HCT116 (cell line): ENCODE measurements at regions not wholly inside any gene's neighbourhood (a gene's known extent, or its start where the extent isn't known, plus 50 kb on each side); places are given as distances from the start of the nearest gene placed in this dataset.

Source experiments
- ATAC-seq: fragments of 200-7000 bp; cut with Tn5 transposase; 2 replicates; pipeline ENCODE4 v1.9.1; 2020; ENCODE audit warnings: mild to moderate bottlenecking, moderate library complexity
- BruUV-seq: library from RNA; stranded (reverse); fragments of 400-500 nt; replicated peaks from 2 replicates; lab custom pipeline; 2021; lab: Mats Ljungman, UMichigan
- CTCF ChIA-PET: fragments of 300-600 bp; sonication (Branson Sonifier 250); formaldehyde crosslinking; loops from one replicate; lab custom pipeline; 2021; ENCODE audit warnings: antibody characterized with exemption; lab: Charles Lee
- POLR2A ChIA-PET: fragments of 300-600, 350-600 bp; sonication (Branson Sonifier 250); formaldehyde crosslinking; loops from one replicate; lab custom pipeline; 2021; ENCODE audit warnings: antibody characterized with exemption; lab: Charles Lee
- RAD21 ChIA-PET, 2 experiments: fragments of 300-600 bp; sonication (Branson Sonifier 250); formaldehyde crosslinking; loops; one replicate each; lab custom pipeline; 2023; ENCODE audit warnings: low total read pairs in 2 of 2; ENCODE audit not compliant: uncharacterized antibody in 2 of 2, unreplicated experiment in 2 of 2, low non-redundant PET in 1 of 2; lab: Charles Lee
- DNase-seq: peaks from one replicate; pipeline ENCODE4 v3.0.0-alpha.2; 2010; ENCODE audit warnings: low read depth, low spot score
- H2AFZ ChIP-seq: fragments of 200-600 bp; shearing (Covaris generic), sonication (generic); 2 replicates; pipeline ENCODE4 v1.6.1; 2017; ENCODE audit warnings: low read depth, mixed run types, mixed read lengths, antibody characterized with exemption, low read length; ENCODE audit not compliant: poor library complexity, severe bottlenecking
- H3K27ac ChIP-seq: 2 replicates; pipeline ENCODE4 v1.5.1; 2012; ENCODE audit warnings: low read depth, low read length
- H3K27me3 ChIP-seq: fragments of 200-600 bp; sonication (generic); 2 replicates; pipeline ENCODE4 v1.6.1; 2016; ENCODE audit warnings: mixed run types, low read length, mixed read lengths; ENCODE audit not compliant: insufficient read depth
- H3K36me3 ChIP-seq, 2 experiments: fragments of 200-500 bp in 1 of 2; fragments of 200-600 bp in 1 of 2; sonication (Bioruptor generic) in 1 of 2; sonication (generic) in 1 of 2; 2 replicates each; pipeline versions ENCODE4 v1.5.1 to v1.6.1; 2014 to 2016; ENCODE audit warnings: low read length in 2 of 2, inconsistent platforms in 1 of 2, mixed read lengths in 1 of 2, mixed run types in 1 of 2; ENCODE audit not compliant: insufficient read depth in 2 of 2, control insufficient read depth in 1 of 2
- H3K4me1 ChIP-seq, 2 experiments: fragments of 200-600 bp in 1 of 2; sonication (generic) in 1 of 2; 2 replicates each; pipeline versions ENCODE4 v1.5.1 to v1.6.1; 2012 to 2017; ENCODE audit warnings: low read length in 2 of 2, inconsistent platforms in 1 of 2, mild to moderate bottlenecking in 1 of 2, mixed read lengths in 1 of 2, mixed run types in 1 of 2, moderate library complexity in 1 of 2; ENCODE audit not compliant: insufficient read depth in 2 of 2, control insufficient read depth in 1 of 2
- H3K4me2 ChIP-seq: fragments of 200-600 bp; sonication (generic); 2 replicates; pipeline ENCODE4 v1.6.1; 2017; ENCODE audit warnings: mixed run types, low read length, mixed read lengths
- H3K4me3 ChIP-seq, 2 experiments: fragments of 200-600 bp in 1 of 2; sonication (generic) in 1 of 2; replicated peaks in 1 of 2; 2 replicates each; pipeline ENCODE4 v1.5.1; 2011 to 2016; ENCODE audit warnings: low read length in 2 of 2, control low read depth in 1 of 2, low read depth in 1 of 2, mild to moderate bottlenecking in 1 of 2, mixed read lengths in 1 of 2, mixed run types in 1 of 2
- H3K79me2 ChIP-seq: fragments of 200-600 bp; sonication (generic); 2 replicates; pipeline ENCODE4 v1.6.1; 2017; ENCODE audit warnings: mild to moderate bottlenecking, mixed run types, low read length, moderate library complexity, mixed read lengths; ENCODE audit not compliant: insufficient read depth
- H3K9ac ChIP-seq: fragments of 200-600 bp; sonication (generic); 2 replicates; pipeline ENCODE4 v1.6.1; 2016; ENCODE audit warnings: low read length, mixed read lengths
- H3K9me2 ChIP-seq: fragments of 200-600 bp; sonication (generic), shearing (Covaris generic); 2 replicates; pipeline ENCODE4 v1.6.1; 2017; ENCODE audit warnings: mixed run types, mild to moderate bottlenecking, moderate library complexity; ENCODE audit not compliant: insufficient read depth
- H3K9me3 ChIP-seq, 2 experiments: fragments of 200-500 bp in 1 of 2; fragments of 200-600 bp in 1 of 2; sonication (Bioruptor generic) in 1 of 2; sonication (generic) in 1 of 2; 2 replicates each; pipeline ENCODE4 v1.6.1; 2014 to 2017; ENCODE audit warnings: low read length in 2 of 2, mixed read lengths in 2 of 2, inconsistent platforms in 1 of 2, low read depth in 1 of 2, mild to moderate bottlenecking in 1 of 2, mixed run types in 1 of 2, moderate library complexity in 1 of 2; ENCODE audit not compliant: control insufficient read depth in 1 of 2, insufficient read depth in 1 of 2
- H4K20me1 ChIP-seq: fragments of 200-600 bp; sonication (generic), shearing (Covaris generic); 2 replicates; pipeline ENCODE4 v1.6.1; 2017; ENCODE audit warnings: mixed run types, mild to moderate bottlenecking, moderate library complexity; ENCODE audit not compliant: insufficient read depth
- CBX3 ChIP-seq: IDR thresholded peaks from 2 replicates; pipeline ENCODE4 v1.6.1; 2012; ENCODE audit warnings: low read depth
- CEBPB ChIP-seq: IDR thresholded peaks from 2 replicates; pipeline ENCODE4 v1.6.1; 2012; ENCODE audit warnings: low read depth
- EGR1 ChIP-seq: IDR thresholded peaks from 2 replicates; pipeline ENCODE4 v1.6.1; 2012; ENCODE audit warnings: low read depth
- ELF1 ChIP-seq: IDR thresholded peaks from 2 replicates; pipeline ENCODE4 v1.6.1; 2012; ENCODE audit warnings: low read depth, borderline replicate concordance
- EZH2 ChIP-seq: fragments of 200-600 bp; sonication (generic); IDR thresholded peaks from 2 replicates; pipeline ENCODE4 v1.6.1; 2017; ENCODE audit warnings: antibody characterized with exemption, mixed run types
- FOSL1 ChIP-seq: IDR thresholded peaks from 2 replicates; pipeline ENCODE4 v1.6.1; 2012; ENCODE audit warnings: low read depth
- POLR2A ChIP-seq: IDR thresholded peaks from 2 replicates; pipeline ENCODE4 v1.7.0; 2011; ENCODE audit warnings: borderline replicate concordance; ENCODE audit not compliant: insufficient read depth, insufficient read length; ENCODE audit errors: extremely low read depth
- POLR2AphosphoS5 ChIP-seq: IDR thresholded peaks from 2 replicates; pipeline ENCODE4 v1.6.1; 2011; ENCODE audit warnings: mild to moderate bottlenecking, low read depth, low read length, moderate library complexity
- RAD21 ChIP-seq: IDR thresholded peaks from 2 replicates; pipeline ENCODE4 v1.6.1; 2012; ENCODE audit warnings: low read depth, mild to moderate bottlenecking
- SIN3A ChIP-seq: IDR thresholded peaks from 2 replicates; pipeline ENCODE4 v1.6.1; 2012; ENCODE audit warnings: low read depth
- SP1 ChIP-seq: IDR thresholded peaks from 2 replicates; pipeline ENCODE4 v1.6.1; 2012; ENCODE audit warnings: low read depth
- SRF ChIP-seq: IDR thresholded peaks from 2 replicates; pipeline ENCODE4 v1.6.1; 2012; ENCODE audit warnings: low read depth
- ZFX ChIP-seq: fragments of 450-650 bp; IDR thresholded peaks from 2 replicates; pipeline ENCODE4 v1.6.1; 2017
- ZNF274 ChIP-seq: fragments of 200-500 bp; sonication (Bioruptor generic); IDR thresholded peaks from 2 replicates; pipeline ENCODE4 v1.6.1; 2014; ENCODE audit warnings: mild to moderate bottlenecking, low read depth, low read length, inconsistent platforms
- intact Hi-C: fragments of 100-400 bp; cut with micrococcal nuclease; formaldehyde crosslinking; loops from 2 replicates; pipeline ENCODE4 v1.10.0; 2022
- TF ChIP-seq, protein P1 (sequence below): IDR thresholded peaks from 2 replicates; pipeline ENCODE4 v1.6.1; 2011; ENCODE audit warnings: mild to moderate bottlenecking, low read length, moderate library complexity; ENCODE audit not compliant: insufficient replicate concordance; ENCODE audit errors: extremely low read depth
- TF ChIP-seq, protein P2 (sequence below): IDR thresholded peaks from 2 replicates; pipeline ENCODE4 v1.6.1; 2012; ENCODE audit warnings: low read depth
- TF ChIP-seq, protein P3 (sequence below): IDR thresholded peaks from 2 replicates; pipeline ENCODE4 v1.6.1; 2012
- TF ChIP-seq, protein P4 (sequence below): IDR thresholded peaks from 2 replicates; pipeline ENCODE4 v1.6.1; 2012

DNA sequence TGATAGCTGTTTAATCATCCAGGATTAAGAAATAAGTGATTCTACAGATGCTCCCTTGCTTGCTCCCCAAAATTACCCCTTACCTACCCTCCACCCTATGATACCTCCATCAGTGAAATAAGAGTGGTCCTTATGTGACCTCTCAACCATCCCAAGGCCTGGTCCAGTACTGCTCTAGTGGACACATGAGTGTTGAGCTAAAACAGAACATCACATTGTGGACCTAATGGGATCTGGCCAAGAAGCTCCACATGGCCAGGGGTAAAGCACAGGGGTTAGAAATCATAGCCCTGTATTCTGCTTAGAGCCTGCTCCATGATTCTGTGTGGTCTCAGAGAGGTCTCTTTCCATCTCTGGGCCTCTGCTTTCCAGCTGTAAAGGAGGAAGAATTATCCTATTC lies 355.6 kb downstream of the TNS1 start:
- intact Hi-C loops, result no loop called here
- Histone ChIP-seq H3K27me3 (peaks cover 19% of the 10 kb centered on the region), H2AFZ (no peak overlapping the region), H3K9me3 (no peaks in the 10 kb centered on the region), H3K4me2 (no peak overlapping the region), H3K4me3 (no peak overlapping the region), H3K9ac (no peak overlapping the region), H3K9me2 (no peaks in the 10 kb centered on the region), H3K79me2 (no peaks in the 10 kb centered on the region), H3K36me3 (no peaks in the 10 kb centered on the region), H4K20me1 (no peaks in the 10 kb centered on the region), H3K27ac (no peak overlapping the region), H3K4me1 (peaks cover 0 to 3% of the 10 kb centered on the region in 2 experiments; a peak in 2 of 4 replicates)
- ChIA-PET POLR2A (no interaction called here), RAD21 (no interaction called here), CTCF (interaction anchor here (1.5 kb wide), 1 partner anchor 66 kb away, joined by 4 read pairs; no protein-coding TSS in a partner anchor)
- ATAC-seq, result no peak
- TF ChIP-seq FOSL1 (no peak), ZNF274 (no peak), SP1 (no peak), EGR1 (no peak), ZFX (no peak), SIN3A (no peak), SRF (no peak), RAD21 (no peak), CBX3 (no peak), EZH2 (no peak), POLR2A (no peak), CEBPB (no peak), ELF1 (no peak), POLR2AphosphoS5 (no peak)
- TF ChIP-seq, protein P1, sequence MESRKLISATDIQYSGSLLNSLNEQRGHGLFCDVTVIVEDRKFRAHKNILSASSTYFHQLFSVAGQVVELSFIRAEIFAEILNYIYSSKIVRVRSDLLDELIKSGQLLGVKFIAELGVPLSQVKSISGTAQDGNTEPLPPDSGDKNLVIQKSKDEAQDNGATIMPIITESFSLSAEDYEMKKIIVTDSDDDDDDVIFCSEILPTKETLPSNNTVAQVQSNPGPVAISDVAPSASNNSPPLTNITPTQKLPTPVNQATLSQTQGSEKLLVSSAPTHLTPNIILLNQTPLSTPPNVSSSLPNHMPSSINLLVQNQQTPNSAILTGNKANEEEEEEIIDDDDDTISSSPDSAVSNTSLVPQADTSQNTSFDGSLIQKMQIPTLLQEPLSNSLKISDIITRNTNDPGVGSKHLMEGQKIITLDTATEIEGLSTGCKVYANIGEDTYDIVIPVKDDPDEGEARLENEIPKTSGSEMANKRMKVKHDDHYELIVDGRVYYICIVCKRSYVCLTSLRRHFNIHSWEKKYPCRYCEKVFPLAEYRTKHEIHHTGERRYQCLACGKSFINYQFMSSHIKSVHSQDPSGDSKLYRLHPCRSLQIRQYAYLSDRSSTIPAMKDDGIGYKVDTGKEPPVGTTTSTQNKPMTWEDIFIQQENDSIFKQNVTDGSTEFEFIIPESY, result no peak
- TF ChIP-seq, protein P2, sequence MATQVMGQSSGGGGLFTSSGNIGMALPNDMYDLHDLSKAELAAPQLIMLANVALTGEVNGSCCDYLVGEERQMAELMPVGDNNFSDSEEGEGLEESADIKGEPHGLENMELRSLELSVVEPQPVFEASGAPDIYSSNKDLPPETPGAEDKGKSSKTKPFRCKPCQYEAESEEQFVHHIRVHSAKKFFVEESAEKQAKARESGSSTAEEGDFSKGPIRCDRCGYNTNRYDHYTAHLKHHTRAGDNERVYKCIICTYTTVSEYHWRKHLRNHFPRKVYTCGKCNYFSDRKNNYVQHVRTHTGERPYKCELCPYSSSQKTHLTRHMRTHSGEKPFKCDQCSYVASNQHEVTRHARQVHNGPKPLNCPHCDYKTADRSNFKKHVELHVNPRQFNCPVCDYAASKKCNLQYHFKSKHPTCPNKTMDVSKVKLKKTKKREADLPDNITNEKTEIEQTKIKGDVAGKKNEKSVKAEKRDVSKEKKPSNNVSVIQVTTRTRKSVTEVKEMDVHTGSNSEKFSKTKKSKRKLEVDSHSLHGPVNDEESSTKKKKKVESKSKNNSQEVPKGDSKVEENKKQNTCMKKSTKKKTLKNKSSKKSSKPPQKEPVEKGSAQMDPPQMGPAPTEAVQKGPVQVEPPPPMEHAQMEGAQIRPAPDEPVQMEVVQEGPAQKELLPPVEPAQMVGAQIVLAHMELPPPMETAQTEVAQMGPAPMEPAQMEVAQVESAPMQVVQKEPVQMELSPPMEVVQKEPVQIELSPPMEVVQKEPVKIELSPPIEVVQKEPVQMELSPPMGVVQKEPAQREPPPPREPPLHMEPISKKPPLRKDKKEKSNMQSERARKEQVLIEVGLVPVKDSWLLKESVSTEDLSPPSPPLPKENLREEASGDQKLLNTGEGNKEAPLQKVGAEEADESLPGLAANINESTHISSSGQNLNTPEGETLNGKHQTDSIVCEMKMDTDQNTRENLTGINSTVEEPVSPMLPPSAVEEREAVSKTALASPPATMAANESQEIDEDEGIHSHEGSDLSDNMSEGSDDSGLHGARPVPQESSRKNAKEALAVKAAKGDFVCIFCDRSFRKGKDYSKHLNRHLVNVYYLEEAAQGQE, result no peak
- TF ChIP-seq, protein P3, sequence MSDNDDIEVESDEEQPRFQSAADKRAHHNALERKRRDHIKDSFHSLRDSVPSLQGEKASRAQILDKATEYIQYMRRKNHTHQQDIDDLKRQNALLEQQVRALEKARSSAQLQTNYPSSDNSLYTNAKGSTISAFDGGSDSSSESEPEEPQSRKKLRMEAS, result no peak
- TF ChIP-seq, protein P4, sequence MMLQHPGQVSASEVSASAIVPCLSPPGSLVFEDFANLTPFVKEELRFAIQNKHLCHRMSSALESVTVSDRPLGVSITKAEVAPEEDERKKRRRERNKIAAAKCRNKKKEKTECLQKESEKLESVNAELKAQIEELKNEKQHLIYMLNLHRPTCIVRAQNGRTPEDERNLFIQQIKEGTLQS, result no peak
- DNase-seq, result no peak
- no TSS peak for BruUV-seq
